Sciatic nerve (tissue), 2 donors: ENCODE measurements at regions not wholly inside any gene's neighbourhood (a gene's known extent, or its start where the extent isn't known, plus 50 kb on each side); places are given as distances from the start of the nearest gene placed in this dataset.

ENCODE experiments used
- ATAC-seq: fragments of 200-7000 bp; cut with Tn5 transposase; one replicate; pipeline ENCODE4 v1.9.1; 2020; ENCODE audit warnings: mild to moderate bottlenecking, moderate library complexity
- DNase-seq: peaks from one replicate; pipeline ENCODE4 v3.0.0-alpha.2; 2020; ENCODE audit warnings: low spot score
- intact Hi-C: fragments of 100-400 bp; cut with DNase I; formaldehyde crosslinking; loops from one replicate; pipeline ENCODE4 v1.14.2; 2022
- donor health status: DM: no; HTN: no; CAD: no.
- donor health status: DM: no; HTN: no; CAD: no.

GRCh38 chr15:81526029-81526428 lies 152.0 kb upstream of the TMC3 start:
- intact Hi-C loops: no loop called here
- DNase-seq (no peak), ATAC-seq (no peak)

- no peak for DNase-seq
- intact Hi-C loops: no loop called here
- no peak for ATAC-seq
Observed at GRCh38 chr15:81524496-81524895, 150.5 kb upstream of the TMC3 start.

- DNase-seq (no peak), ATAC-seq (no peak)
- intact Hi-C loops: no loop called here
Observed at GRCh38 chr15:81523867-81524266, 149.9 kb upstream of the TMC3 start.

GRCh38 chr15:81520480-81520879 lies 146.5 kb upstream of the TMC3 start:
- intact Hi-C loops: no loop called here
- ATAC-seq (no peak), DNase-seq (no peak)

GRCh38 chr15:81516461-81516860 lies 142.4 kb upstream of the TMC3 start:
- no peak for DNase-seq
- ATAC-seq: no peak
- intact Hi-C loops: no loop called here

- DNase-seq (no peak), ATAC-seq (no peak)
- intact Hi-C loops: no loop called here
Observed at GRCh38 chr15:81516012-81516411, 142.0 kb upstream of the TMC3 start.

- DNase-seq: no peak
- intact Hi-C loops: no loop called here
- no peak for ATAC-seq
Observed at GRCh38 chr15:81514725-81515124, 140.7 kb upstream of the TMC3 start.

- intact Hi-C loops: no loop called here
- ATAC-seq (no peak), DNase-seq (no peak)
Observed at GRCh38 chr15:81511138-81511537, 137.1 kb upstream of the TMC3 start.

- intact Hi-C loops: no loop called here
- DNase-seq (no peak), ATAC-seq (no peak)
Observed at GRCh38 chr15:81507831-81508230, 133.8 kb upstream of the TMC3 start.

GRCh38 chr15:81506936-81507335 lies 132.9 kb upstream of the TMC3 start:
- intact Hi-C loops: no loop called here

GRCh38 chr15:81506071-81506470 lies 132.1 kb upstream of the TMC3 start:
- ATAC-seq (no peak), DNase-seq (no peak)
- intact Hi-C loops: no loop called here

More at GRCh38 chr15:81506936-81507335, 132.9 kb upstream of the TMC3 start:
- DNase-seq (no peak), ATAC-seq (no peak)

GRCh38 chr15:81504170-81504905 lies 130.3 kb upstream of the TMC3 start:
- DNase-seq (no peak), ATAC-seq (no peak)
- intact Hi-C loops: no loop called here

GRCh38 chr15:81502439-81502838 lies 128.4 kb upstream of the TMC3 start:
- ATAC-seq: no peak
- intact Hi-C loops: no loop called here
- no peak for DNase-seq

- intact Hi-C loops: no loop called here
- DNase-seq (no peak), ATAC-seq (no peak)
Observed at GRCh38 chr15:81500081-81500480, 126.1 kb upstream of the TMC3 start.

- intact Hi-C loops: no loop called here
- no peak for DNase-seq
- no peak for ATAC-seq
Observed at GRCh38 chr15:81498294-81498693, 124.3 kb upstream of the TMC3 start.

- intact Hi-C loops: no loop called here
- no peak for DNase-seq
- ATAC-seq: no peak
Observed at GRCh38 chr15:81497238-81497637, 123.2 kb upstream of the TMC3 start.

GRCh38 chr15:81495780-81496467 lies 121.9 kb upstream of the TMC3 start:
- DNase-seq: no peak
- ATAC-seq: no peak
- intact Hi-C loops: no loop called here

GRCh38 chr15:81492969-81493645 lies 119.1 kb upstream of the TMC3 start:
- DNase-seq: no peak
- intact Hi-C loops: no loop called here
- ATAC-seq: no peak

GRCh38 chr15:81492331-81492968 lies 118.4 kb upstream of the TMC3 start:
- ATAC-seq: no peak
- intact Hi-C loops: no loop called here
- no peak for DNase-seq
